NCI-H345 treated with DMSO at 0.1 percent for 48 hours (cell line): ENCODE measurements at regions not wholly inside any gene's neighbourhood (a gene's known extent, or its start where the extent isn't known, plus 50 kb on each side); places are given as distances from the start of the nearest gene placed in this dataset.

ENCODE experiments used
- DNase-seq: peaks from one replicate; lab custom pipeline; 2025; ENCODE audit not compliant: unreplicated experiment; lab: John Stamatoyannopoulos, UW

GRCh38 chr6:122092366-122092765, 307.1 kb upstream of the HSF2 start:
- no peak for DNase-seq

- DNase-seq: no peak
These were observed 301.2 kb upstream of the HSF2 start for GRCh38 chr6:122098201-122098678.

- no peak for DNase-seq
These were observed 297.4 kb upstream of the HSF2 start for GRCh38 chr6:122102026-122102425.

GRCh38 chr6:122107256-122107852, 292.1 kb upstream of the HSF2 start:
- DNase-seq: no peak

GRCh38 chr6:122109075-122109474, 290.4 kb upstream of the HSF2 start:
- no peak for DNase-seq

GRCh38 chr6:122114717-122115116, 284.7 kb upstream of the HSF2 start:
- DNase-seq: no peak

- DNase-seq: no peak
These were observed 283.2 kb upstream of the HSF2 start for GRCh38 chr6:122116119-122116834.

- DNase-seq: no peak
These were observed 282.4 kb upstream of the HSF2 start for GRCh38 chr6:122116835-122117627.

- no peak for DNase-seq
These were observed 280.4 kb upstream of the HSF2 start for GRCh38 chr6:122118945-122119506.

GRCh38 chr6:122122202-122122601, 277.2 kb upstream of the HSF2 start:
- DNase-seq: no peak

GRCh38 chr6:122122686-122123085, 276.8 kb upstream of the HSF2 start:
- DNase-seq: no peak

- DNase-seq: no peak
These were observed 274.5 kb upstream of the HSF2 start for GRCh38 chr6:122124908-122125307.

GRCh38 chr6:122126894-122127293, 272.6 kb upstream of the HSF2 start:
- DNase-seq: no peak

- no peak for DNase-seq
These were observed 271.0 kb upstream of the HSF2 start for GRCh38 chr6:122128445-122128844.

- no peak for DNase-seq
These were observed 270.0 kb upstream of the HSF2 start for GRCh38 chr6:122129313-122130025.

GRCh38 chr6:122130026-122130348, 269.5 kb upstream of the HSF2 start:
- no peak for DNase-seq

GRCh38 chr6:122130518-122130917, 268.9 kb upstream of the HSF2 start:
- no peak for DNase-seq

GRCh38 chr6:122136386-122136785, 263.1 kb upstream of the HSF2 start:
- DNase-seq: no peak

- DNase-seq: no peak
These were observed 259.4 kb upstream of the HSF2 start for GRCh38 chr6:122140031-122140430.

- no peak for DNase-seq
These were observed 258.2 kb upstream of the HSF2 start for GRCh38 chr6:122141246-122141645.
